SK-N-MC (cell line): ENCODE measurements at regions not wholly inside any gene's neighbourhood (a gene's known extent, or its start where the extent isn't known, plus 50 kb on each side); places are given as distances from the start of the nearest gene placed in this dataset.
"Not testable (repeated sequence)": the region's sequence is repeated elsewhere in the genome, so short reads cannot be mapped to it uniquely, and the experiment has no call there.

ENCODE experiments used
- EZH2 ChIP-seq: fragments of 200-600 bp; sonication (generic); IDR thresholded peaks from one replicate; pipeline ENCODE4 v1.6.1; 2017; ENCODE audit warnings: antibody characterized with exemption
- FOXP2 ChIP-seq: optimal IDR thresholded peaks from 2 replicates; pipeline ENCODE3; 2011; ENCODE audit warnings: mild to moderate bottlenecking, moderate library complexity; ENCODE audit not compliant: insufficient read depth; ENCODE audit errors: extremely low read length, control extremely low read depth
- POLR2AphosphoS5 ChIP-seq: IDR thresholded peaks from 2 replicates; pipeline ENCODE4 v1.6.1; 2012; ENCODE audit warnings: mild to moderate bottlenecking, low read depth, low read length, borderline replicate concordance

GRCh38 chr2:180531787-180532186 lies 448.6 kb upstream of the UBE2E3 start:
- not testable (repeated sequence) for TF ChIP-seq EZH2, FOXP2, POLR2AphosphoS5
